D721Med (cell line): ENCODE measurements at regions not wholly inside any gene's neighbourhood (a gene's known extent, or its start where the extent isn't known, plus 50 kb on each side); places are given as distances from the start of the nearest gene placed in this dataset.

Experiments used
- DNase-seq: peaks from one replicate; pipeline ENCODE4 v3.0.0; 2011; ENCODE audit warnings: low spot score; ENCODE audit not compliant: insufficient read length
- FAIRE-seq: peaks from 2 replicates; lab custom pipeline; 2011; peaks lifted over from hg19 to GRCh38; lab: Jason Lieb, UNC
- CTCF ChIP-seq: IDR thresholded peaks from 2 replicates; pipeline ENCODE4 v1.5.1; 2012; ENCODE audit warnings: mild to moderate bottlenecking, control low read depth; ENCODE audit not compliant: insufficient read depth; ENCODE audit errors: missing control alignments

GRCh38 chr6:105884011-105884410, 202.1 kb upstream of the PRDM1 start:
- DNase-seq: no peak
- TF ChIP-seq CTCF: no peak
- FAIRE-seq: no peak

DNA sequence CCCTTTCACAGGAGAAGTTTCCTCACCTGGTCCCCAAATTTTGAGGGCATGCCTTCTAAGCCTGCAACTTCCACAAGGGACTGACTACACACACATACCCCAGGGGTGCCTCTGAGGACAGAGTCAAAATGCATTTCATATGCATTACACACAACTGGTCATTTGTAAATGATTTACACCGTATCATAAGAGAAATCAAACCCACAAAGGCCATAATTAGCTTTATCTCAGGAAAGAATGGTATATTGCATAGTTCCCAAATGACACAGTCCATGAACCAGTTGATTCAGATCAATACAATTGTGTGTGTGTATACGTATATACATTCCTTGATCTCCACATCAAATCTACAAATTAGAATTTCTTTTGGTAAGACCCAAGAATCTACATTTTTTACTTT, 203.3 kb upstream of the PRDM1 start:
- FAIRE-seq: no peak
- TF ChIP-seq CTCF: no peak
- no peak for DNase-seq

- FAIRE-seq: no peak
- DNase-seq: no peak
- no peak for TF ChIP-seq CTCF
Measured at GRCh38 chr6:105882121-105882803, 203.9 kb upstream of the PRDM1 start.

- FAIRE-seq: no peak
- no peak for DNase-seq
- no peak for TF ChIP-seq CTCF
Measured at GRCh38 chr6:105881608-105882007, 204.5 kb upstream of the PRDM1 start.

DNA sequence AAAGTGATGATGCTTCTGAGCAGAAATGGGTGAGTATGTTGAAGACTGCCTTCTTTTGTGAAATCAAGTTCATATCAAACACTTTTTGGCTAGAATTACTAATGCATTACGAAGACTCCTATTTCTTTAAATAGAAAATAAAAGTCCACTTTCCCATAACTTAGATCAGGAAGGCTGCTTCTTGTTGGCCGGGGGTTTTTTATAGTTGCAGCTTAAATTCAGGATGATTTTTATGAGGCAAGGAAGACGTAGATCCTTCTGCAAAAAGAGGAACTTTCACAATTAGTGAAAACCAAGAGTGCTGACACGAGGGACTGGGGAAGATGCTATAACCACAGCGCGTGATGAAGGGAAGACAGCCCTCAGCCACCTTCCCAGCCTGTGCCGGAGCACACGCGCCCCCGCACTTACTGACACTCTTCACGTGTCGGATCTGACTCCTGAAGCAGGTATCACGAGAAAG, 206.1 kb upstream of the PRDM1 start:
- FAIRE-seq: no peak

DNA sequence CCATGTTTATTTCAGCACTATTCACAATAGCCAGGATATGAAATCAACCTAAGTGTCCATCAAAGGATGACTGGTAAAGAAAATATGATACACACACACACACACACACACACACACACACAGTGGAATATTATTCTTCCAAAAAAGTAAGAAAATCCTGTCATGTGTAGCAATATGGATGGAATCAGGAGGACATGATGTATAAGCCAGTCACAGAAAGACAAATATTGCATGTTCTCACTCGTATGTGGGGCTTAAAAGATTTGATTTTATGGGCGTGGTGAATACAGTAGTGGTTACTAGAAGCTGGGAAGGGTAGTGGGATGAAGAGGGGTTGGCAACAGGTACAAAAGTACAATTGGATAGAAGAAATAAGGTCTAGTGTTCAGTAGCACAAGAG, 207.0 kb upstream of the PRDM1 start:
- no peak for TF ChIP-seq CTCF
- no peak for FAIRE-seq

More for the DNA sequence above, 206.1 kb upstream of the PRDM1 start:
- TF ChIP-seq CTCF: no peak
- no peak for DNase-seq

DNA sequence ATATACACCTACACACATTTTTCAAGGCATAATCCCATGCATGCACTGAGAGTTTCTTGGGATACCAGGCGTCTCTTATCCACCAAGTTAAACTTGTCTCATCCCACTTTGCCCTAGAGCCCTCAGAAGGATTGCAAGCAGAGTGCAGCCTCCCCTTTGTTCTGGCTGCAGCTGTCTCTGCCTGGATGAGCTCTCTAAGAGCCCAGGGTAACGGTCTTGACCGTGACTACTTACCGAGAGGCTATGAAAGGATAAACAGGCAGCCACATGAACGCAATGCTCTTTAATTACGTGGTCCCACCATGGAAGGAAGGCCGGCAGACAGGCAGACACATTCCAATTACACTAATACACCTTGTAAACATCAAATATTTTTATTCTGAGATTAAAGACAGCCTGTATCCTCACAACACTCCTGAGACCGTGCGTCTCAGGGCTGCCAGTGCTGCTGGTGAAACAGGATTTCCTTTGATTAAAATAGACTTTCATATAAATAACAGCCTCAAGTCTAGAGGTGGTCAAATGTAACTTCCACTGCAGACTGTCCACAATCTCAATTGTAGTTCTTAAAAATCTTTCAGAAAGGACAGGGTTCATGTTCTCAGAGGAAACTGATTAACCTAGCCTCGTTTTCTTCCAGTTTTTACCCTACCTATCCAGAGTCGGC, 210.0 kb upstream of the PRDM1 start:
- DNase-seq: no peak
- no peak for TF ChIP-seq CTCF
- no peak for FAIRE-seq

More for the DNA sequence above, 207.0 kb upstream of the PRDM1 start:
- no peak for DNase-seq
